Fibroblast of skin of right quadriceps (primary cell): ENCODE measurements at regions not wholly inside any gene's neighbourhood (a gene's known extent, or its start where the extent isn't known, plus 50 kb on each side); places are given as distances from the start of the nearest gene placed in this dataset.
"Not testable (repeated sequence)": the region's sequence is repeated elsewhere in the genome, so short reads cannot be mapped to it uniquely, and the experiment has no call there.

ENCODE experiments used
- DNase-seq: peaks from one replicate; pipeline ENCODE4 v3.0.0-alpha.2; 2013

DNA sequence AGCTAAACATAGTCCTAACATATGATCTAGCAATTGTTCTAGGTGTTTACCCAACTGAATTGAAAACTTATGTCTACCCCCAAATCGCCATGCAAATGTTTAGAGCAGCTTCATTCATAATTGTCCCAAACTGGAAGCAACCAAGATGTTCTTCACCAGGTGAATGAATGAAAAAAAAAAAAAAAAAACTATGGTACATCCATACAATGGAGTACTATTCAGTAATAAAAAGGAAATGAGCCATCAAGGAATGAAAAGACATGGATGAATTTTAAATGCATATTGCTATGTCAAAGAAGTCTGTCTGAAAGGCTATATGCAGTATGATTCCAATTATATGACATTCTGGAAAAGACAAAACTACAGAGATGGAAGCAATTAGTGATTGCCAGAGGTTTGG is 98.6 kb upstream of the ITPRID2 start:
- DNase-seq = no peak

DNA sequence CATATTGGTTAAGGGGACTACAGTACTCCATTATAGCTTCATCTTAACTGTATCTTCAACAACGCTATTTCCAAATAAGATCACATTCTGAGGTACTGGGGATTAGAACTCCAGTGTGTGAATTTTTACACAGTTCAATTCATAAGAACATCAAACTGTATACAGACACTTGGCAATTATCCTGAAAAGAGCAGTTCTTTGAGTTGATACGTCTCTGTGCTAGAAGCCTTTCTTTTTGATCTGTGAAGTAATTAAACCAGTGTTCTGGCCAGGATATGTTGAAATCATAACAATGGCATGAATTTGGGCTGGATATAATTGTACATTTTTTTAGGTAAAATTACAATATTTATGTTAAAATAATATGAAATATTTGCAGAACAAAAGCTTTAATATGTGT is 93.5 kb upstream of the ITPRID2 start:
- no peak for DNase-seq

DNA sequence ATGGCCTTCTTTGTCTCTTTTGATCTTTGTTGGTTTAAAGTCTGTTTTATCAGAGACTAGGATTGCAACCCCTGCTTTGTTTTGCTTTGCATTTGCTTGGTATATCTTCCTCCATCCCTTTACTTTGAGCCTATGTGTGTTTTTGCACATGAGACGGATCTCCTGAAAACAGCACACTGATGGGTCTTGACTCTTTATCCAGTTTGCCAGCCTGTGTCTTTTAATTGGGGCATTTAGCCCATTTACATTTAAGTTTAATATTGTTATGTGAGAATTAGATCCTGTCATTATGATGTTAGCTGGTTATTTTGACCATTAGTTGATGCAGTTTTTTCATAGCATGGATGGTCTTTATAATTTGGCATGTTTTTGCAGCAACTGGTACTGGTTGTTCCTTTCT is 89.2 kb upstream of the ITPRID2 start:
- not testable (repeated sequence) for DNase-seq

DNA sequence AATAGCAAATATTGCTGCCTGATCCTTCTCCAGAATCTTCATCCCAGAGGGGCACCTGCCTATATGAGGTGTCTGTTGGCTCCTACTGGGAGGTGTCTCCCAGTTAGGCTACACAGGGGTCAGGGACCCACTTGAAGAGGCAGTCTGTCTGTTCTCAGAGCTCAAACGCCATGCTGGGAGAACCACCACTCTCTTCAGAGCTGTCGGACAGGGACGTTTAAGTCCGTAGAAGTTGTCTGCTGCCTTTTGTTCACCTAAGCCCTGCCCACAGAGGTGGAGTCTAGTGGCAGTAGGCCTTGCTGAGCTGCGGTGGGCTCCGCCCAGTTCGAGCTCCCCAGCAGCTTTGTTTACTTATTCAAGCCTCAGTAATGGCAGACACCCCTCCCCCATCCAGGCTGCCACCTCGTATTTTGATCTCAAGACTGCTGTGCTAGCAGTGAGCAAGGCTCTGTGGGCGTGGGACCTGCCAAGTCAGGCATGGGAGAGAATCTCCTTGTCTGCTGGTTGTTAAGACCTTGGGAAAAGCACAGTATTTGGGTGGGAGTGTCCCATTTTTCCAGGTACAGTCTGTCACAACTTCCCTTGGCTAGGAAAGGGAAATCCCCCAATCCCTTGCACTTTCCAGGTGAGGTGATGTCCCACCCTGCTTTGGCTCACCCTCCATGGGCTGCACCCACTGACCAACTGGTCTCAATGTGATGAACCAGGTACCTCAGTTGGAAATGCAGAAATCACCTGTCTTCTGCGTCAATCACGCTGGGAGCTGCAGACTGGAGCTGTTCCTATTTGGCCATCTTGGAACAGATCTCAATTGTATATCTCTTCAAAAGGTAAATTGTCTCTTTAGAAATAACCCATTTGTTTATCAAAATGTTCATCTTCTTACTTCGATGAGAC is 87.4 kb upstream of the ITPRID2 start:
- DNase-seq = not testable (repeated sequence)

DNA sequence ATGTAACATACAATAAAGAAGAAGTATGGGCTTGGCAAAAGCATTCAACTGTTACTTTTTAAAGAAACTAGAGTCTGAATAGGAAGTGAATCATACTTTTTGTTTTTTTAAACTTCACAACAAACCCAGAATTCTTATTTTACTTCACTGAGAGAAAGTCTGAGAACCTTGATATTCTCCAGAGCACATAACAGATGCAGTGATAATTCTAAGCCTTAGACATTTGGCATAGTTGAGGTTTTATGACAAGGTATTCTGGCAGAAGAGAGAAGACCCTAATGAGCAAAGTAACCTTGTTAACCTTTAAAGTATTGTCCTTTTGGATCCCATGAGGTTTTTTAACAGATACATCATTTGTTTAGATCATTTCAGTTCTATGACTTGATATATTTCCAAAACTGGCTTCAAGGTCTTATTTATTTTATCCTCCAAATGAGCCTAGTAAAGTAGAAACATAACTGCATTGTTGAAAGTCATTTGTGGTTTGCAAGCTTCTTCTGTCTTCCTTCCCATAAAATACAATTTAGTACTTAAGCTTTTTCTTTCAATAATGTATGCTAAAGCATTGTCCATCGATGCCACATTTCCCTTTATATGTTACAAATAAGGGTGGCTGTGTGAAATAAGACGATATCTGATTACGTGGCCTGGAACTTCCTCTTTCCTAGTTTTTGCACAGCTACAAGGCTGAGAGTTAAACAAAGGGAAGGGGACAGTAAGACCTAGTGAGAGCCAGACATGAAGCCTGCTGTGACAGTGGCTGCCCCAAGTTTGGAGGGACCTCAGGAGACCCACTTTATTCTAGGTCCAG is 86.1 kb upstream of the ITPRID2 start:
- DNase-seq = peak; percentile 92

DNA sequence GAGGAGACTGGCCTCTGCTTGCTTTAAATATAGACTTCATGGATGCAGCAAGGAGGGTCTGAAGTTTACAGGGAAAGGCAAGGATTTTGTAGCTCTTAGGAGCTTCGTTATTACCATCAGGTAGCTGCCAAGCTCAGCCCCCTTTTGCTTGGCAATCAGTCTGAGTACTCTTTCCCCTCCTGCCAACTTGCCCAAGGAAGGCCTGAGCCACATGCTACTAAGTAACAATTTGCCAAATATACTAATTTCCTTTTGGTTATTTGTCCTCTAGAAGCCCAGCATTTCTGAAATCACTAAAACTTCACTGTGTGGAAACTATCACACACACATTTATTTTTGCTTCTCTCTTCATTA is 85.5 kb upstream of the ITPRID2 start:
- no peak for DNase-seq

DNA sequence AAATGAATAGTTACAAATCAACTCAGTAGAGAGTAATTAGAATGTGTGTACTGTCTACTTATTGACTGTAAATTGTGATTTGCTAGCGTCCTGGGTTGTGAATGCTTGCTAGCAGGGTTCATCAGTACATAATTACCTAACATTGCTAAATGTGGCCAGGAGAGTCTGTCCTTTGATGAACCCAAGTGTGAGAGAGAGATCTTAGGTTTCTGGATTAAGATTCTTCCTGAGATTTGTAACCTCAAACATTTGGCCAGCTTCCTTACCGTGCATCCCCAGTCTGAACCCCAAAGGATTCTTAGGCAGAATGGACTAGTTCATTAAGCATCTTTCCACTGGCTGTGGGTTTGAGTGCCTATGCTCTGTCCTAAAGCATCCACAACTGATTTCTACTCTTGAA is 84.0 kb upstream of the ITPRID2 start:
- DNase-seq = peak; percentile 31

GRCh38 chr2:181810823-181811695 is 80.5 kb upstream of the ITPRID2 start:
- peak; percentile 76 for DNase-seq

DNA sequence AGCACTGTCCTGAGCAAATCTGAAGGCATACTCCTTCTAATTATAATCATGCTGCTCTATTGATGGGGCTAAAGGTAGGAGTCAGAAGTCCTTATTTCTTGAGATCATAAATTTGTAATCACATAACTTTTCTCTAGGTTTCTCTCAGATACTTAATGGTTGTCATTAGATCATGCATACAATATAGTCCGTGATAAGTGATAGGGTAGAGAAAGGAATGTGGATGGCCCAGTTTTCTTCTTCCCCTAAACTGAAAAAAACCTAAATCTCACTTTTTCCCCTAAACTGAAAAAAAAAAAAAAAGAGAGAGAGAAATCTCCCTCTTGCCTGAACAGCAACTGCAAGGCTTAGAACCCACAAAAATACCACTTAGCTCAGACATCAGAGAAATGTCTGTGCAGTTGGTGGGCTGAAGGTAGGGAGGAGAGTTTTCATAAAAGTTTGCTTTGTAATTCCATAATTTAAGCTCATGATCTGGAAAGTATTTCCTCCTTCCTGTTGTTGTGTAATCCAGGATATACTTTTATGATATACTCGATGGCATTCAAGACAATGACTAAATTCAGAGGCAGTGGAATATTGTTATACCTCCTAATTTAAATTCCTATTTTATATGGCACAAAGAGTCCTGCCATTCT is 79.3 kb upstream of the ITPRID2 start:
- DNase-seq = peak; percentile 24

DNA sequence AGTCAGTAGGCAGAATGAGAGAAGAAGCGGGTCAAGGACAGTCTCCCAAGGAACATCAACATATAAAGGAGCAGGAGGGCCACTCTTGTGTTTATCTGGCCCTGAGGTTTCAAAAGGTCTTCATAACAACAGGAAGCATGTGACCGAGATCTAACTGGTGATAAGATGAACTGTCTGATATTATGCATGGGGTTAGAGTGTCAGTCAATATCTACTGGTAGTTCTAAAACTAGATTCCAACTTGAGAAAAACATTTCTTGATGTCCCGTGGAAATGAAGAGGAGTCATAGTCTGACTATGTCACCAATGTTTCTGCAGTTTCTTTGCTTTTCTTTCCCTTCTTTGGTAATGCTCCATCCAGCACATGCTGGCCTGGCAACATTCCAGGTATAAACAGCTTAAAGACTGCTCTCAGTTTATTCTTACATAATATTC is 77.5 kb upstream of the ITPRID2 start:
- peak; percentile 67 for DNase-seq

DNA sequence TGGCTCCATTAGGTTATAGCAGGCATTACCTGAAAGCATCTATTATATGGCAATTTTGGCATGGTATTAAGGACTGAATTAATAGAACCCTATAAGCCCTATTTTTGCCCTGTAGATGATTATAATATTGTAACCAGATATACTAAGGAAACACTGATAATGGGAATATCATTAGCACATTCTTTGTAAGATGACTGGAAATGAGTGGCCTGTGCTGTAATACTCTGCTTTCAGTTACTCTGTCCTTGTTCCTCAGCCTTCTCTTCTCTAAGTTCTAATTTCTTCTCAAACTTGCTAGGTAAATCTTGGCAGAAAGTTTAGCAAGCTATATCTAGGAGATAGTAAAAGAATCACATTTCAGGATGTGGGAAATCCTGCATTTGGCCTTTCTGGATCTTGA is 74.0 kb upstream of the ITPRID2 start:
- no peak for DNase-seq

DNA sequence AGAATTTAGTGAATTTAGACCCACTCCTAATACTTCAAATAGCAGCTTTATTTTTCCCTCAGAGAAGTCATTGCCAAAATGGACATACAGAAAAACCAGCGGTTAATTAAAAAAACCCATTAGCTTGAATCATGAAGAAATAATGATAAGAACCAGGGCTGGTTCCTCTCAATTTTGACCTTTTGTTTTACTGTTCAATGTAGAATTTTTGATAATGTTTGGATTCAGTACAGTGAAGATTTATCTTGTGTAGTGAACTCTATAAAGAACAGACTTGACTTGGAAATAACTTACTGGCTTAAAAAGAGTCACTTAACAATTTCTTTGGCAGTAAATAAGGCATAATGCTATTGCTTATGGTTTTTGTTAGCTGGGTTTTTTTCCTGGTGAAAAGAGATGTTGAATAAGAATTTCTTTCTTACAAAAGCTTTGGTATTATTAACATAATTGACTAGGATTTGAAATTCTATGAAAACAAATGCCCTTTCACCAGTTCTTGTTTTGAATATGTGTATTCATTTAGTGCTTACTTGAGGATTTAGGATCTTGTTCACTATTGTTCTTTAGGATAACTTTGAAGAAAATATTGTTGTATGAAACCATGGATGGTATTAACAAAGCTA is 73.4 kb upstream of the ITPRID2 start:
- DNase-seq = no peak

DNA sequence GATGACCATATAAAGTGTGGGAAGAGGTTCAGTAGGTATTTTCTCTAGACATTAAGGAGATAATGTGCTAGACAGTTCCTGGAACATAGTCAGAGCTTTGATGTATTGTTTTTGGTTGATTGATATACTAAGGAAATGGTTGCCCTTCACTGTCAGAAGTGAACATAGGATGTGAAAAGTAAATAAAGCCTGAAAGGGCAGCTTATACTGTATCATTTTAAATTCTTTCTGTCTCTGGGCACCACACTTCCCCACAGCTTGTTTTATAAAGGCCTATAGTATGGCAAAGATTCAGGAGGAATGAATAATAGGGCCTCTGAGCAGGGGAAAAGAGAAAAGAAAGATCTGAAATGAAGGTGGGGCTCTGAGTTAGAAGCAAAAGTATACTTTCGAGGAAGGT is 72.7 kb upstream of the ITPRID2 start:
- DNase-seq = no peak

GRCh38 chr2:181821049-181821448 is 70.5 kb upstream of the ITPRID2 start:
- no peak for DNase-seq

DNA sequence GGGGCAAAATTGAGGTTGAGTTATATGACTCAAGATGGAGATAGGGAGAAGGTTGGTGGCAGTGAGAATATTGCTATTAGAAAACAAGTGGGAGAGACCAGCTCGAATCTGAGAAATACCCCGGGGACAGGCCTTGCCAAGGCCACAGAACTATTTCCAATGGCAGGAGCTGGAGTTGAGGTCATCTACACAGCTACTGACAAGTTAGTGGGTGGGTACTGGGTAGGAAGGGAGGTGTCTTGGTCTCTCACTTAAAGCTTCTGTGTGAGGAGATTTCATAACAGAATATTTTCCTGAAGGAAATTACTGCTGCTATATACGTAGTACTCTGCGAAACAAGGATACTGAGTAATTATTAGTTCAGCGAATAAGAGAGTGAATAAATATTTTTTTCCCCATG is 69.4 kb upstream of the ITPRID2 start:
- no peak for DNase-seq

- no peak for DNase-seq
Measured at GRCh38 chr2:181823405-181823804, 68.1 kb upstream of the ITPRID2 start.

GRCh38 chr2:181828122-181828705 is 63.3 kb upstream of the ITPRID2 start:
- no peak for DNase-seq

DNA sequence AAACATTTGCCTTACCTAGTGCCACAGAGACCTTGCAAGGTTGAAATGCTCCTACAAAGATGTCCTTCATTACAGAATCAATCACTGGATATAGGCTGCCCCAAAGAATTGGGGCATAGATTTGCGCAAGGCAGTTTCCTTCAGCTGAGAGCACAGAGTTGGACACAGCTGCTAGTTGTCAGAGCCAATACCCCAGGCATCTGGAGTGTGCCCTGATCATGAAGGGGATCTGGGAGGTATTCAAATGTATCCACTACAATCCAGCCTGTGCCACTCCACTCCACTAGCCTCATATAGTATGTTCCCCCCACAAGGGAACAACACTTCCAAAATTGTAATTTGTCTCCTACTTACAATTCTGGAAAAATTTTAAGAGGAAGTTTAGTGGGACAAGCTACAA is 62.3 kb upstream of the ITPRID2 start:
- DNase-seq = no peak

DNA sequence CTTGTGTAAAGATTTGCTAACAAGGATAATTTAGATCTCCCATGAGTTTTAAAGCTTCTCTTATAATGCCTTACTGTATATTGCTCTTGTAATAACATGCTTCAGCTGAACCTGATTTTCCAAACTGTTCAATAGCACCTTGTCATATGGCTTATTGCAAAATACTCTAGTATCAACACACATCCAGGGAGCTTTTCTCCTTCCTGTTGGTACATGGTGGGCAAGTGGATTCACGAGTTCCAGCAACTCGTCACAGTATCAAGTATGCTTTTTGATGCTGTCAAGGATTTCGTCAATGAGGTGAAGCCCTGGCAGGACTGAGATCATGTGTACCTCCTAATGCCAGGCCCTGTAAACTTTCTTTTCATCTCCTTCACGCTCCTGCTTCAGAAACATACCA is 59.5 kb upstream of the ITPRID2 start:
- no peak for DNase-seq

- no peak for DNase-seq
Measured at GRCh38 chr2:181836583-181836982, 54.9 kb upstream of the ITPRID2 start.

DNA sequence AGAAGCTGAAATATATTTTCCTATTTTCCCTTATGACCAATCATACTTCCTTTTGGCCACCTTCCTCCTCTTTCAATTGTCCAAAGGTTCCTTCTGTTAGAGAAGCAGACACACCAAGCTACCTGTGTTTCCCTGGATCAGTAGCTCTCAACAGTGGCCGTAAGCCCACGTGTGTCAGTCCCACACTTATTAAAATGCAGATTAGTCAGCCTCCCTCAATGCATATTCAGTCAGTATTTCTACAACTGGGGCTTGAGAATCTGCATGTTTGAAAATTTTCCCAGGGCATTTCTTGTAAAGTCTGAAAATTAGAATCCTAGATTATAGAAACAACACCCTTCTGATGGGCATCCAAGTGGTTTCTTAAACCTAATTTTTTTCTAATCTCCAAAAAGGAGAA is 54.0 kb upstream of the ITPRID2 start:
- no peak for DNase-seq

GRCh38 chr2:181839811-181840210 is 51.7 kb upstream of the ITPRID2 start:
- no peak for DNase-seq
